Mesenchymal stem cell (in vitro differentiated cells and primary cell): ENCODE measurements at regions not wholly inside any gene's neighbourhood (a gene's known extent, or its start where the extent isn't known, plus 50 kb on each side); places are given as distances from the start of the nearest gene placed in this dataset.

Experiments
- DNase-seq: peaks from one replicate; pipeline ENCODE4 v3.0.0-alpha.2; 2013
- H2AFZ ChIP-seq: one replicate; pipeline ENCODE4 v1.6.1; 2013; ENCODE audit warnings: low read depth, mild to moderate bottlenecking, control low read depth, inconsistent platforms, low read length, moderate library complexity
- H2AK5ac ChIP-seq: 2 replicates; pipeline ENCODE4 v1.6.1; 2013; ENCODE audit warnings: low read length, moderate library complexity, mild to moderate bottlenecking, inconsistent platforms; ENCODE audit not compliant: severe bottlenecking
- H2BK120ac ChIP-seq: one replicate; pipeline ENCODE4 v1.6.1; 2013; ENCODE audit warnings: low read depth, mild to moderate bottlenecking, inconsistent platforms, low read length, moderate library complexity
- H2BK12ac ChIP-seq, 2 experiments: one replicate each; pipeline ENCODE4 v1.6.1; 2013; ENCODE audit warnings: inconsistent platforms in 2 of 2, low read length in 2 of 2, mild to moderate bottlenecking in 2 of 2, moderate library complexity in 2 of 2, control low read depth in 1 of 2
- H2BK15ac ChIP-seq: one replicate; pipeline ENCODE4 v1.6.1; 2013; ENCODE audit warnings: mild to moderate bottlenecking, low read depth, inconsistent platforms; ENCODE audit not compliant: poor library complexity, severe bottlenecking
- H2BK5ac ChIP-seq: 2 replicates; pipeline ENCODE4 v1.6.1; 2013; ENCODE audit warnings: low read depth, mild to moderate bottlenecking, low read length, control low read depth, inconsistent platforms; ENCODE audit not compliant: poor library complexity, severe bottlenecking
- H3K14ac ChIP-seq, 2 experiments: one replicate each; pipeline ENCODE4 v1.6.1; 2013; ENCODE audit warnings: inconsistent platforms in 2 of 2, low read length in 2 of 2, control low read depth in 1 of 2, mild to moderate bottlenecking in 1 of 2, moderate library complexity in 1 of 2
- H3K18ac ChIP-seq, 2 experiments: one replicate each; pipeline ENCODE4 v1.6.1; 2013; ENCODE audit warnings: inconsistent platforms in 2 of 2, low read length in 2 of 2, control low read depth in 1 of 2, low read depth in 1 of 2, mild to moderate bottlenecking in 1 of 2
- H3K23ac ChIP-seq, 2 experiments: one replicate each; pipeline ENCODE4 v1.6.1; 2013; ENCODE audit warnings: inconsistent platforms in 2 of 2, low read length in 2 of 2, mild to moderate bottlenecking in 2 of 2, moderate library complexity in 2 of 2, control low read depth in 1 of 2
- H3K27ac ChIP-seq: 2 replicates; pipeline ENCODE4 v1.5.1; 2013; ENCODE audit warnings: mild to moderate bottlenecking, moderate library complexity, low read length, control low read depth, inconsistent platforms; ENCODE audit not compliant: poor library complexity, severe bottlenecking
- H3K27me3 ChIP-seq, 2 experiments: 2 replicates each; pipeline versions ENCODE4 v1.6.1 to v1.7.0; 2013; ENCODE audit warnings: low read length in 2 of 2, mild to moderate bottlenecking in 2 of 2, moderate library complexity in 2 of 2, control low read depth in 1 of 2, inconsistent platforms in 1 of 2; ENCODE audit not compliant: control insufficient read depth in 1 of 2, insufficient read depth in 1 of 2
- H3K36me3 ChIP-seq, 2 experiments: 2 replicates each; pipeline versions ENCODE4 v1.6.1 to v1.7.0; 2013; ENCODE audit warnings: low read length in 2 of 2, control low read depth in 1 of 2, inconsistent platforms in 1 of 2, low read depth in 1 of 2, mild to moderate bottlenecking in 1 of 2; ENCODE audit not compliant: insufficient read depth in 2 of 2, control insufficient read depth in 1 of 2
- H3K4ac ChIP-seq, 2 experiments: one replicate each; pipeline ENCODE4 v1.6.1; 2013; ENCODE audit warnings: inconsistent platforms in 2 of 2, low read length in 2 of 2, mild to moderate bottlenecking in 2 of 2, moderate library complexity in 2 of 2, control low read depth in 1 of 2, low read depth in 1 of 2
- H3K4me1 ChIP-seq: 2 replicates; pipeline ENCODE4 v1.6.1; 2013; ENCODE audit warnings: low read depth, low read length, control low read depth; ENCODE audit not compliant: control insufficient read depth, insufficient read depth
- H3K4me2 ChIP-seq: 2 replicates; pipeline ENCODE4 v1.6.1; 2013; ENCODE audit warnings: low read length, mild to moderate bottlenecking, inconsistent platforms; ENCODE audit not compliant: poor library complexity, severe bottlenecking
- H3K4me3 ChIP-seq, 2 experiments: 2 replicates each; pipeline versions ENCODE4 v1.5.1 to v1.7.0; 2013; ENCODE audit warnings: low read length in 2 of 2, mild to moderate bottlenecking in 2 of 2, control low read depth in 1 of 2, low read depth in 1 of 2; ENCODE audit not compliant: insufficient read depth in 1 of 2
- H3K79me1 ChIP-seq: replicated peaks from 2 replicates; pipeline ENCODE4 v1.6.1; 2013; ENCODE audit warnings: mild to moderate bottlenecking, control low read depth, low read length, inconsistent platforms; ENCODE audit not compliant: poor library complexity, severe bottlenecking
- H3K9ac ChIP-seq: 2 replicates; pipeline ENCODE4 v1.7.0; 2013; ENCODE audit warnings: mild to moderate bottlenecking, low read length, moderate library complexity
- H3K9me3 ChIP-seq: 2 replicates; pipeline ENCODE4 v1.7.0; 2013; ENCODE audit warnings: mild to moderate bottlenecking, low read length; ENCODE audit not compliant: control insufficient read depth
- H4K8ac ChIP-seq: one replicate; pipeline ENCODE4 v1.6.1; 2013; ENCODE audit warnings: inconsistent platforms, mild to moderate bottlenecking, low read length, moderate library complexity
- H4K91ac ChIP-seq: one replicate; pipeline ENCODE4 v1.6.1; 2013; ENCODE audit warnings: mild to moderate bottlenecking, low read length, inconsistent platforms
- WGBS: methylation state at CpG from one replicate; pipeline ENCODE4 v1.1.7; 2013; ENCODE audit warnings: mixed read lengths; 5-methylcytosine and 5-hydroxymethylcytosine counted together

GRCh38 chr4:22030307-22030706, 81.7 kb upstream of the KCNIP4 start:
- no peak overlapping the region for H4K91ac ChIP-seq
- H3K9ac ChIP-seq: no peak overlapping the region
- no peak overlapping the region for H2AFZ ChIP-seq
- H2AK5ac ChIP-seq: no peak overlapping the region
- no peak overlapping the region for H4K8ac ChIP-seq
- no peak overlapping the region for H2BK5ac ChIP-seq
- no peak overlapping the region for H3K14ac ChIP-seq
- peaks cover 18% of the 10 kb centered on the region for H3K9me3 ChIP-seq
- 84% methylated on average over 3 of the region's 5 CpGs for WGBS
- H3K79me1 ChIP-seq: no peaks in the 10 kb centered on the region
- no peak overlapping the region for H3K23ac ChIP-seq
- H3K4me1 ChIP-seq: no peaks in the 10 kb centered on the region
- no peak overlapping the region for H3K4me3 ChIP-seq
- H3K18ac ChIP-seq: no peak overlapping the region
- no peak overlapping the region for H3K27ac ChIP-seq
- H2BK15ac ChIP-seq: no peak overlapping the region
- H2BK120ac ChIP-seq: no peak overlapping the region
- H3K27me3 ChIP-seq: no peaks in the 10 kb centered on the region
- no peaks in the 10 kb centered on the region for H3K36me3 ChIP-seq
- no peak overlapping the region for H3K4ac ChIP-seq
- H3K4me2 ChIP-seq: no peak overlapping the region
- H2BK12ac ChIP-seq: no peak overlapping the region
- no peak for DNase-seq

DNA sequence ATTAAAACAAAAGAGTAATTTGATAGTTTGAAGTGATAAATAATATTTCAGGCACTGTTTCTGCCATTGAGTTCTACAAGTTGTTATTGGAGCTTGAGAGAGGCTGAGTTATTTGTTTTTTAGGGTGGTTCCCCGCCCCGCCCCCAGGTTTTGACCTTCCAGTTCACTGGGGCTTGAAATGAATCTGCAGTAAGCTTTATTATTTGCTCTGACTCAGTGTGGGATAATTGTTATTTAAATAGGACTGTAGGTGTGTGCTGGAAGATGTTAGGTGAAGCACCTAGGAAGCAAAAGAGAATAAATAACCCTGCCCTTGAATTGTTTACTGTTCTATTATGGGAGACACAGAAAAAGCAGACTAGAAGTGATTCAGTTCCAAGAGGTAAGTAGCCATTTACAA, 81.2 kb upstream of the KCNIP4 start:
- no peak overlapping the region for H2AK5ac ChIP-seq
- H2AFZ ChIP-seq: no peak overlapping the region
- 72% methylated on average over 2 of the region's 2 CpGs for WGBS
- H3K18ac ChIP-seq: no peak overlapping the region
- no peak overlapping the region for H3K27ac ChIP-seq
- H2BK5ac ChIP-seq: no peak overlapping the region
- no peak overlapping the region for H3K9ac ChIP-seq
- H3K4me3 ChIP-seq: no peak overlapping the region
- no peaks in the 10 kb centered on the region for H3K36me3 ChIP-seq
- no peak overlapping the region for H4K8ac ChIP-seq
- no peak overlapping the region for H2BK15ac ChIP-seq
- no peak overlapping the region for H3K4ac ChIP-seq
- no peak overlapping the region for H3K23ac ChIP-seq
- no peak overlapping the region for H2BK12ac ChIP-seq
- no peaks in the 10 kb centered on the region for H3K79me1 ChIP-seq
- no peak overlapping the region for H4K91ac ChIP-seq
- DNase-seq: no peak
- H2BK120ac ChIP-seq: no peak overlapping the region
- H3K9me3 ChIP-seq: peaks cover 21% of the 10 kb centered on the region
- no peak overlapping the region for H3K4me2 ChIP-seq
- H3K14ac ChIP-seq: no peak overlapping the region
- no peaks in the 10 kb centered on the region for H3K27me3 ChIP-seq
- no peaks in the 10 kb centered on the region for H3K4me1 ChIP-seq

DNA sequence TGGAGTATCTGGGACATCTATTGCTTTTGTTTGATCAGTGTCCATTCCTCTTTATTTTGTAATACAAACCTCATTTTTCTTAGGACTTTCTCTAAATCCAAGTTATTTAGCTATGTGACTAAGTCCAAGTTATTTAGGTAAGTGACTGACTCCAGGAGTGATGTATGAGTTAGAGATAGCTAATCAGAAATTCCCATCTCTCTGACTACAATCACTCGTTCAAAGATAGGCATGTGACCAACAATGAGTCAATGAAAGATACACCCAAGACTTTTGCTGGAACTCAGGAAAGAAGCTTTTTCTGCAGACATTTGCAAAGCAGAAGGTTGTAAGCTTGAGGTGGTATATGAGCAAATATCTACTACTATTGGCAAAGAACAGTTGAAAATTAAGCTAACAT, 72.5 kb upstream of the KCNIP4 start:
- Histone ChIP-seq H3K9ac (no peak overlapping the region), H4K8ac (no peak overlapping the region), H4K91ac (no peak overlapping the region), H3K4me2 (no peak overlapping the region), H2AK5ac (no peak overlapping the region), H3K23ac (no peak overlapping the region), H3K27me3 (no peaks in the 10 kb centered on the region), H3K9me3 (peaks cover 12% of the 10 kb centered on the region), H3K4me3 (no peak overlapping the region), H2BK120ac (no peak overlapping the region), H3K14ac (no peak overlapping the region), H3K36me3 (no peaks in the 10 kb centered on the region), H2BK5ac (no peak overlapping the region), H2BK12ac (no peak overlapping the region), H3K79me1 (no peaks in the 10 kb centered on the region), H3K4me1 (no peaks in the 10 kb centered on the region), H3K18ac (no peak overlapping the region), H3K27ac (no peak overlapping the region), H2AFZ (no peak overlapping the region), H2BK15ac (no peak overlapping the region), H3K4ac (no peak overlapping the region)
- DNase-seq: no peak
- 100% methylated on average over 1 of the region's 1 CpG for WGBS

GRCh38 chr4:22020129-22020528, 71.6 kb upstream of the KCNIP4 start:
- Histone ChIP-seq H3K4me2 (no peak overlapping the region), H2AK5ac (no peak overlapping the region), H3K9ac (no peak overlapping the region), H4K8ac (no peak overlapping the region), H3K27ac (no peak overlapping the region), H3K36me3 (no peaks in the 10 kb centered on the region), H3K23ac (no peak overlapping the region), H3K4me3 (no peak overlapping the region), H3K4me1 (no peaks in the 10 kb centered on the region), H3K18ac (no peak overlapping the region), H4K91ac (no peak overlapping the region), H2BK12ac (no peak overlapping the region), H3K79me1 (no peaks in the 10 kb centered on the region), H3K4ac (no peak overlapping the region), H2AFZ (no peak overlapping the region), H2BK5ac (no peak overlapping the region), H3K14ac (no peak overlapping the region), H2BK120ac (no peak overlapping the region), H2BK15ac (no peak overlapping the region), H3K27me3 (no peaks in the 10 kb centered on the region), H3K9me3 (peaks cover 2% of the 10 kb centered on the region)
- DNase-seq: no peak
